ENCODE measurements at regions not wholly inside any gene's neighbourhood (a gene's known extent, or its start where the extent isn't known, plus 50 kb on each side); places are given as distances from the start of the nearest gene placed in this dataset.

GRCh38 chrX:137749246-137749645, 183.3 kb downstream of the ZIC3 start:
- TF ChIP-seq TP53 (CRISPR knock-in tag; IDR thresholded peaks at IDR 0.05) (no peak), CTCF (IDR thresholded peaks at IDR 0.05) (no peak), SMC3 (IDR thresholded peaks at IDR 0.05) (no peak), MAFK (IDR thresholded peaks at IDR 0.05; ENCODE audit: partially characterized antibody) (no peak), FOSB (CRISPR knock-in tag; IDR thresholded peaks at IDR 0.05) (no peak), USF2 (IDR thresholded peaks at IDR 0.05) (no peak), MAX (IDR thresholded peaks at IDR 0.05) (no peak), EP300 (IDR thresholded peaks at IDR 0.05) (no peak), ZC3H11A (IDR thresholded peaks at IDR 0.05) (no peak), POLR2A (IDR thresholded peaks at IDR 0.05; ENCODE audit: low read length) (no peak), RAD21 (conservative IDR thresholded peaks at IDR 0.05 in 1 of 2, IDR thresholded peaks at IDR 0.05 in 1 of 2) (no peak)

All from A549 (cell line).